Mucosa of descending colon (tissue), 3 donors: ENCODE measurements at regions not wholly inside any gene's neighbourhood (a gene's known extent, or its start where the extent isn't known, plus 50 kb on each side); places are given as distances from the start of the nearest gene placed in this dataset.
"Not testable (repeated sequence)": the region's sequence is repeated elsewhere in the genome, so short reads cannot be mapped to it uniquely, and the experiment has no call there.

Experiments
- ATAC-seq: fragments of 200-7000 bp; cut with Tn5 transposase; one replicate; pipeline ENCODE4 v1.9.1; 2020; ENCODE audit warnings: mild to moderate bottlenecking, moderate library complexity
- DNase-seq, 3 donors: peaks; one replicate each; pipeline ENCODE4 v3.0.0-alpha.2; 2020
- H3K36me3 ChIP-seq: fragments of 200-600 bp; one replicate; pipeline ENCODE4 v1.8.0; 2021; ENCODE audit warnings: low read depth, mild to moderate bottlenecking
- H3K4me1 ChIP-seq: fragments of 200-600 bp; one replicate; pipeline ENCODE4 v1.8.0; 2021; ENCODE audit warnings: low read depth, mild to moderate bottlenecking
- H3K4me3 ChIP-seq: fragments of 200-600 bp; one replicate; pipeline ENCODE4 v1.8.0; 2021; ENCODE audit warnings: mild to moderate bottlenecking
- H3K9me3 ChIP-seq: fragments of 200-600 bp; one replicate; pipeline ENCODE4 v1.8.0; 2021; ENCODE audit warnings: mild to moderate bottlenecking
- intact Hi-C, 2 donors: fragments of 100-400 bp; cut with DNase I in 1 of 2; cut with micrococcal nuclease in 1 of 2; formaldehyde crosslinking; loops; one replicate each; pipeline versions ENCODE4 v1.11.0 to v1.11.1; 2022; cut with DNase I, micrococcal nuclease
- donor health status: DM: no; HTN: no; CAD: no; lungs with moderate emphysema.
- donor health status: DM: no; HTN: no; CAD: no.
- donor health status: DM: no; HTN: yes; CAD: no.

DNA sequence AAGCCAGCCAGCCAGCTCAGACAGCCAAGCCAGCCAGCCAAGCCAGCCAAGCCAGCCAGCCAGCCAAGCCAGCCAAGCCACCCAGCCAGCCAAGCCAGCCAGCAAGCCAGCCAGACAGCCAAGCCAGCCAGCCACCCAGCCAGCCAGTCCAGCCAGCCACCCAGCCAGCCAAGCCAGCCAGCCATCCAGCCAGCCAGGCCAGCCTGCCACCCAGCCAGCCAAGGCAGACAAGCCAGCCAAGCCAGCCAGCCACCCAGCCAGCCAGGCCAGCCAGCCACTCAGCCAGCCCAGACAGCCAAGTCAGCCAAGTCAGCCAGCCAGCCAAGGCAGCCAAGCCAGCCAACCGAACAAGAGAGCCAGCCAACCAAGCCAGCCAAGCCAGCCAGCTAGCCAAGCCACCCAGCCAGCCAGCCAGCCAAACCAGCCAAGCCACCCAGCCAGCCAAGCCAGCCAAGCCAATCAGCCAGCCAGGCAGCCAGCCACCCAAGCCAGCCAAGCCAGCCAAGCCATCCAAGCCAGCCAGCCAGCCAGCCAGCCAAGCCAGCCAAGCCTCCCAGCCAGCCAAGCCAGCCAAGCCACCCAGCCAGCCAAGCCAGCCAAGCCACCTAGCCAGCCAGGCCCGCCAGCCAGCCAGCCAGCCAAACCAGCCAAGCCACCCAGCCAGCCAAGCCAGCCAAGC, 319.3 kb upstream of the PLGLB2 start:
- ATAC-seq, H3K9me3 ChIP-seq, H3K36me3 ChIP-seq, intact Hi-C loops, H3K4me1 ChIP-seq, H3K4me3 ChIP-seq: not testable (repeated sequence)
- DNase-seq: peak in 1 of 3 donors; percentile 52

DNA sequence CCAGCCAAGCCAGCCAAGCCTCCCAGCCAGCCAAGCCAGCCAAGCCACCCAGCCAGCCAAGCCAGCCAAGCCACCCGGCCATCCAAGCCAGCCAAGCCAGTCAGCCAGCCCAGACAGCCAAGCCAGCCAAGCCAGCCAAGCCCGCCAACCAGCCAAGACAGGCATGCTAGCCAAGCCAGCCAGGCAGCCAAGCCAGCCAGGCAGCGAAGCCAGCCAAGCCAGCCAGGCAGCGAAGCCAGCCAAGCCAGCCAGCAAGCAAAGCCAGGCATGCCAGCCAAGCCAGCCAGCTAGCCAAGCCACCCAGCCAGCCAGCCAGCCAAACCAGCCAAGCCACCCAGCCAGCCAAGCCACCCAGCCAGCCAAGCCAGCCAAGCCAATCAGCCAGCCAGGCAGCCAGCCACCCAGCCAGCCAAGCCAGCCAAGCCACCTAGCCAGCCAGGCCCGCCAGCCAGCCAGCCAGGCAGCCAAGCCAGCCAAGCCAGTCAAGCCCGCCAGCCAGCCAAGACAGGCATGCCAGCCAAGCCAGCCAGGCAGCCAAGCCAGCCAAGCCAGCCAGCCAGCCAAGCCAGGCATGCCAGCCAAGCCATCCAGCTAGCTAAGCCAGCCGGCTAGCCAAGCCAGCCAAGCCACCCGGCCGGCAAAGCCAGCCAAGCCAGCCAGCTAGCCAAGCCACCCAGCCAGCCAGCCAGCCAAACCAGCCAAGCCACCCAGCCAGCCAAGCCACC, 318.5 kb upstream of the PLGLB2 start:
- intact Hi-C loops, DNase-seq, ATAC-seq, H3K4me1 ChIP-seq, H3K36me3 ChIP-seq, H3K4me3 ChIP-seq, H3K9me3 ChIP-seq: not testable (repeated sequence)

DNA sequence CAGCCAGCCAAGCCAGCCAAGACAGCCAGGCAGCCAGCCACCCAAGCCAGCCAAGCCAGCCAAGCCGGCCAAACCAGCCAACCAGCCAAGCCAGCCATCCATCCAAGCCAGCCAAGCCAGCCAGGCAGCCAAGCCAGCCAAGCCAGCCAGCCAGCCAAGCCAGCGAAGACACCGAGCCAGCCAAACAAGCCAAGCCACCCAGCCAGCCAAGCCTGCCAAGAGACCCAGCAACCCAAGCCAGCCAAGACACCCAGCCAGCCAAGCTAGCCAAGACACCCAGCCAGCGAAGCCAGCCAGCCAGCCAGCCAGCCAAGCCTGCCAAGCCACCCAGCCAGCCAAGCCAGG, 318.0 kb upstream of the PLGLB2 start:
- H3K9me3 ChIP-seq, ATAC-seq, H3K4me1 ChIP-seq, H3K36me3 ChIP-seq, intact Hi-C loops, DNase-seq, H3K4me3 ChIP-seq: not testable (repeated sequence)

- H3K4me1 ChIP-seq, H3K9me3 ChIP-seq, H3K4me3 ChIP-seq, intact Hi-C loops, H3K36me3 ChIP-seq, ATAC-seq: not testable (repeated sequence)
- peak in 1 of 3 donors; percentile 48 for DNase-seq
These were observed 316.8 kb upstream of the PLGLB2 start for GRCh38 chr2:87431051-87431450.

GRCh38 chr2:87432711-87433453, 315.0 kb upstream of the PLGLB2 start:
- H3K9me3 ChIP-seq, DNase-seq, H3K4me1 ChIP-seq, H3K36me3 ChIP-seq, intact Hi-C loops, ATAC-seq, H3K4me3 ChIP-seq: not testable (repeated sequence)

DNA sequence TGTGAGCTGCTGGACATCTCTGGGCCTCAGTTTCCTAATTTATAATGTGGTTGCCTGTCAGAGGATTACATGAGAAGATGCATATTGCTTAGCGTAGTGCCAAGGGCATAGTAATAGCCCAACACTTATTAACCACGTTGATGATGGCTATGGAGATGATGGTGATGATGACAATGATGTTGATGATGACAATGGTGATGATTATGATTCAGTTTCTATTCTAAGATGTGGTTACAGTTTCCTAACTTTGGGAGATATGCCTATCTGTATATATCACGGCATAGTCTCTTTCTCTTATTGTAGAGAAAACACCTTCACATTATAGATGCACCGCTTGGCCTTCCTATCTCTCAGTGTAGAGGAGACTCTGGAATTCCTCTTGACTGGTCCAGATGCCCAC, 311.9 kb upstream of the PLGLB2 start:
- DNase-seq, H3K4me3 ChIP-seq, H3K36me3 ChIP-seq, H3K4me1 ChIP-seq, intact Hi-C loops, ATAC-seq, H3K9me3 ChIP-seq: not testable (repeated sequence)

DNA sequence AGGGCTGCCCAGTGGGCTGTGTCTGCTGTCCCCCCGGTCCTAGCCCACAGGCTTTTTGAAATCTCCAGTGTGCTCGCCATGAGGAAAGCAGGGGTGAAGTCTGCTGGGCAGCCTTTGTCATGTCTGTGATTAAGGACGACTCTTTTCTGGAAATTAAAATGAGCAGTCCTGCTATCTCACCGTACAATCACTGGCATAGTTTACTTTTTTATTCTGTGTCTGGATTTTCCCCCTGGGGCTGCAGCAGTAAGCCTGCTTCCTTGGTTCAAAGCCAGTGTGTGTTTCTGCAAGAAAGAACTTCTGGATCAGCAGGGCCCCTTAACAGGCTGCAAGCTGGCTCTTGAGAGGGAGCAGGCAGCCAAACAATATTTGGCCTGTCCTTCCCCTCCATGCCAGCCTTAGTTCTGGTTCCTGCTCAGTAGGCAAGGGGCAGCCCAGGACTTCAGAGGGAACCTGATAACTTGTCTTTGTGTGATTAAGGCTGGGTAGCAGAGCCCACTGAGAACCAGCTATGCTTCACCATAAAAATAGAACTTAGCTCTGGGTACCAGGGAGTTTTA, 310.1 kb upstream of the PLGLB2 start:
- DNase-seq, H3K4me1 ChIP-seq, ATAC-seq, intact Hi-C loops, H3K4me3 ChIP-seq, H3K9me3 ChIP-seq, H3K36me3 ChIP-seq: not testable (repeated sequence)

DNA sequence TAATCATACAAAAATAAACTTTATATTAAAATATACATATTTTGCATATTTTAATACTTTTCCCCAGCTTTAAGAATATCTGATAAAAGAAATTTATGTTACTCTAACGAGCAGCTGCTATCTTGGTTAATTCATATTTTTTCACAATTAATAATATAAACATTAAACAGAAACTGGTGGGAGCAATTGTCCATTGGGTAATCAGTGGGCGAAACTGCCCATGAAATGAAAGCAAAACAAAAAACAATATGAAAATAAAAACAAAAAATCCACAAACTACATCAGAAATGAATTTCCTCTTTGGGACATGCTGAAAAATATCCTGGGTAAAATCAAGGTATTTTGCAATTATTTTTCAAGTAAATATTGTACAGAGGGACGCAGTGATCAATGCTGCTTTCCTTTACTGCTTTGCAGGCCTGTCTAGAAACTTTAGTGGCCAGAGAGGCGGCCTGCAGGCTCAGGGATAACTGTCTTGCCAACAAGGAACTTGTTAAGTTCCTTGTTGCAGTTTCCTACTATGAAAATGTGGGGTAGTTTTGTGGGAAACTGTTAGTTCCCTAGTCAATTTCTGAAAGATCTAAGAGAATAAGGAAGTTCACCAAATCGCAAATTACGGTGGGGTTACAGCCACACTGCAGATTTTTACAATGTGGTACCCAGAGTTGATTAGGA, 309.0 kb upstream of the PLGLB2 start:
- intact Hi-C loops, H3K4me1 ChIP-seq, ATAC-seq, H3K36me3 ChIP-seq, H3K9me3 ChIP-seq, H3K4me3 ChIP-seq, DNase-seq: not testable (repeated sequence)

GRCh38 chr2:87439617-87440204, 308.2 kb upstream of the PLGLB2 start:
- intact Hi-C loops, H3K4me1 ChIP-seq, H3K9me3 ChIP-seq, H3K36me3 ChIP-seq, DNase-seq, H3K4me3 ChIP-seq: not testable (repeated sequence)
- ATAC-seq: peak; percentile 45

DNA sequence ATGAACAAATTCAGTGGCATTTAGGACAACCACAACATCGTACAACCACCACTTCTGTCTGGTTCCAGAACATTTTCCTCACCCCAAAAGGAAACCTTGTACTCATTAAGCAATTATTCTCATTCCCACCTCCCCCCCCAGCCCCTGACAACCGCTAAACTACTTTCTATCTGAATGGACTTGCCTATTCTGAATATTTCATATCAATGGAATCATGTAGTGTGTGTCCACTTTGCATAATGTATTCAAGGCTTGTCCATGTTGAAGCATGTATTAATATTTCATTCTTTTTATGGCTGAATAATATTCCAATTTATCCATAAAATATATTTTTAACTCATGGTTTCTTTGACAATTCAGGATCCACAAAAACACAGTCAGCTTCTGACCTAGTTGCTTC, 307.2 kb upstream of the PLGLB2 start:
- ATAC-seq, DNase-seq, intact Hi-C loops, H3K36me3 ChIP-seq, H3K4me3 ChIP-seq, H3K9me3 ChIP-seq, H3K4me1 ChIP-seq: not testable (repeated sequence)

GRCh38 chr2:87441375-87441774, 306.5 kb upstream of the PLGLB2 start:
- DNase-seq, intact Hi-C loops, H3K4me3 ChIP-seq, H3K4me1 ChIP-seq, ATAC-seq, H3K9me3 ChIP-seq, H3K36me3 ChIP-seq: not testable (repeated sequence)

DNA sequence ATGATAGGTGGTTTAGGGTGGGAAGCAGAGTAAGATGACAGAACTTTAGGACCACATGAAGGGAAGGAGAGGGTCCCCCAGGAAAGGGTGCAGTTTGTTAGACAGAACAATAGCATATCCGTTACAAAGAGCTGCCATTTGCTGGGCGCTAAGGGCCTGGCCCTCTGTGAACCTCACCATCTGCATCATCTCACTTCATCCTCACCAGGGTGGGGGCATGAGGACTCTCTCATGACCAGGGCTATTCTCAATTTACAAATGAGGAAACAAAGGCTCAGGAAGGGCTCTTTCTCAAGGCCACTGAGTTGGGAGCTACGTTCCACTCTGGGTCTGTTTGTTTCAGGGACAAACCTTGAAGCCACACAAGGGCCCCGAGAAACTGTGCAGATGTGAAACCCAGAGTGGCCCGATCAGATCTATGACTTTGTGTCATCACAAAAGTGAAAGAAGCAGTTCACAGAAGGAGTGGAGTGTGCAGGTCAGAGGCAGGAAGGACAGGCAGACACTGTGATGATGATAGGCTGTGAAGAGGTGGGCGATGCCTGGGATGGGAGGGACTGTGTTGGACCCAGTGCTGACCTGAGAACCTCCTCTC, 304.8 kb upstream of the PLGLB2 start:
- H3K9me3 ChIP-seq, DNase-seq, H3K4me3 ChIP-seq, intact Hi-C loops, H3K36me3 ChIP-seq, H3K4me1 ChIP-seq: not testable (repeated sequence)
- peak; percentile 63 for ATAC-seq

- DNase-seq, H3K36me3 ChIP-seq, ATAC-seq, intact Hi-C loops, H3K9me3 ChIP-seq, H3K4me3 ChIP-seq, H3K4me1 ChIP-seq: not testable (repeated sequence)
These were observed 302.9 kb upstream of the PLGLB2 start for GRCh38 chr2:87444951-87445350.
